GM18868 (cell line): ENCODE measurements at regions not wholly inside any gene's neighbourhood (a gene's known extent, or its start where the extent isn't known, plus 50 kb on each side); places are given as distances from the start of the nearest gene placed in this dataset.

Source experiments
- ATAC-seq: cut with Tn5 transposase; IDR thresholded peaks from one replicate; pipeline ENCODE4 v1.9.1; 2021; ENCODE audit warnings: mild to moderate bottlenecking, moderate library complexity; ENCODE audit not compliant: unreplicated experiment

GRCh38 chr4:10949039-10949733 lies 264.6 kb upstream of the CLNK start:
- peak; percentile 81 for ATAC-seq

- no peak for ATAC-seq
These were observed 263.3 kb upstream of the CLNK start for GRCh38 chr4:10947898-10948297.

- ATAC-seq = no peak
These were observed 259.8 kb upstream of the CLNK start for GRCh38 chr4:10944321-10944720.

GRCh38 chr4:10942156-10942555 lies 257.6 kb upstream of the CLNK start:
- ATAC-seq = no peak

GRCh38 chr4:10929818-10930217 lies 245.2 kb upstream of the CLNK start:
- ATAC-seq = no peak

- no peak for ATAC-seq
These were observed 241.4 kb upstream of the CLNK start for GRCh38 chr4:10925996-10926395.

- no peak for ATAC-seq
These were observed 239.7 kb upstream of the CLNK start for GRCh38 chr4:10924274-10924673.

GRCh38 chr4:10917566-10917965 lies 233.0 kb upstream of the CLNK start:
- no peak for ATAC-seq

- no peak for ATAC-seq
These were observed 213.5 kb upstream of the CLNK start for GRCh38 chr4:10898072-10898471.

- no peak for ATAC-seq
These were observed 212.5 kb upstream of the CLNK start for GRCh38 chr4:10897076-10897475.

- ATAC-seq = peak; percentile 92
These were observed 208.8 kb upstream of the CLNK start for GRCh38 chr4:10893395-10893794.

GRCh38 chr4:10891866-10892265 lies 207.3 kb upstream of the CLNK start:
- ATAC-seq = no peak

- no peak for ATAC-seq
These were observed 205.3 kb upstream of the CLNK start for GRCh38 chr4:10889819-10890218.

- no peak for ATAC-seq
These were observed 195.0 kb upstream of the CLNK start for GRCh38 chr4:10879411-10880110.

GRCh38 chr4:10878861-10879260 lies 194.3 kb upstream of the CLNK start:
- no peak for ATAC-seq

- ATAC-seq = no peak
These were observed 192.5 kb upstream of the CLNK start for GRCh38 chr4:10877076-10877475.

- ATAC-seq = no peak
These were observed 190.7 kb upstream of the CLNK start for GRCh38 chr4:10875144-10875799.

GRCh38 chr4:10873809-10874208 lies 189.2 kb upstream of the CLNK start:
- ATAC-seq = no peak

GRCh38 chr4:10872833-10873517 lies 188.4 kb upstream of the CLNK start:
- ATAC-seq = no peak

- no peak for ATAC-seq
These were observed 182.1 kb upstream of the CLNK start for GRCh38 chr4:10866666-10867065.

GRCh38 chr4:10861036-10861435 lies 176.5 kb upstream of the CLNK start:
- no peak for ATAC-seq
